Left lobe of liver (tissue), 2 donors: ENCODE measurements at regions not wholly inside any gene's neighbourhood (a gene's known extent, or its start where the extent isn't known, plus 50 kb on each side); places are given as distances from the start of the nearest gene placed in this dataset.
"Not testable (repeated sequence)": the region's sequence is repeated elsewhere in the genome, so short reads cannot be mapped to it uniquely, and the experiment has no call there.

Source experiments
- ATAC-seq: fragments of 200-7000 bp; cut with Tn5 transposase; one replicate; pipeline ENCODE4 v1.9.1; 2020; ENCODE audit warnings: mild to moderate bottlenecking, moderate library complexity
- DNase-seq: peaks from one replicate; pipeline ENCODE4 v3.0.0-alpha.2; 2020; ENCODE audit warnings: low spot score
- donor health status: DM: no; HTN: no; CAD: no; lungs with moderate emphysema.
- donor health status: DM: no; HTN: yes; CAD: no.

- no peak for DNase-seq
- no peak for ATAC-seq
Measured at GRCh38 chr2:176879426-176879995, 333.1 kb upstream of the HNRNPA3 start.

- ATAC-seq, result not testable (repeated sequence)
Measured at GRCh38 chr2:176882045-176882444, 330.5 kb upstream of the HNRNPA3 start.

GRCh38 chr2:176885001-176885643 lies 327.5 kb upstream of the HNRNPA3 start:
- DNase-seq (no peak), ATAC-seq (no peak)

More at GRCh38 chr2:176882045-176882444, 330.5 kb upstream of the HNRNPA3 start:
- DNase-seq, result not testable (repeated sequence)

- ATAC-seq (no peak), DNase-seq (no peak)
Measured at GRCh38 chr2:176885661-176886060, 326.9 kb upstream of the HNRNPA3 start.

- ATAC-seq, result no peak
- DNase-seq, result no peak
Measured at GRCh38 chr2:176891105-176891504, 321.5 kb upstream of the HNRNPA3 start.

GRCh38 chr2:176891857-176892256 lies 320.7 kb upstream of the HNRNPA3 start:
- no peak for DNase-seq
- no peak for ATAC-seq

- ATAC-seq (no peak), DNase-seq (no peak)
Measured at GRCh38 chr2:176892676-176893226, 319.8 kb upstream of the HNRNPA3 start.

- DNase-seq (no peak), ATAC-seq (no peak)
Measured at GRCh38 chr2:176895158-176895557, 317.4 kb upstream of the HNRNPA3 start.

GRCh38 chr2:176902454-176902853 lies 310.1 kb upstream of the HNRNPA3 start:
- DNase-seq (no peak), ATAC-seq (no peak)

- not testable (repeated sequence) for ATAC-seq, DNase-seq
Measured at GRCh38 chr2:176904053-176904452, 308.5 kb upstream of the HNRNPA3 start.

- DNase-seq, result no peak
- no peak for ATAC-seq
Measured at GRCh38 chr2:176907341-176907740, 305.3 kb upstream of the HNRNPA3 start.

GRCh38 chr2:176910828-176911227 lies 301.8 kb upstream of the HNRNPA3 start:
- no peak for DNase-seq
- ATAC-seq, result no peak

GRCh38 chr2:176913955-176914354 lies 298.6 kb upstream of the HNRNPA3 start:
- ATAC-seq (no peak), DNase-seq (no peak)

- ATAC-seq (no peak), DNase-seq (no peak)
Measured at GRCh38 chr2:176914371-176914770, 298.2 kb upstream of the HNRNPA3 start.

- ATAC-seq, DNase-seq: not testable (repeated sequence)
Measured at GRCh38 chr2:176922545-176922944, 290.0 kb upstream of the HNRNPA3 start.

GRCh38 chr2:176923205-176923604 lies 289.4 kb upstream of the HNRNPA3 start:
- DNase-seq, result no peak
- no peak for ATAC-seq

GRCh38 chr2:176924909-176925534 lies 287.6 kb upstream of the HNRNPA3 start:
- ATAC-seq, result no peak
- DNase-seq, result no peak

GRCh38 chr2:176926453-176926852 lies 286.1 kb upstream of the HNRNPA3 start:
- no peak for DNase-seq
- no peak for ATAC-seq

GRCh38 chr2:176929387-176929786 lies 283.2 kb upstream of the HNRNPA3 start:
- not testable (repeated sequence) for ATAC-seq, DNase-seq

- DNase-seq (no peak), ATAC-seq (no peak)
Measured at GRCh38 chr2:176931588-176932563, 280.7 kb upstream of the HNRNPA3 start.

- ATAC-seq (no peak), DNase-seq (no peak)
Measured at GRCh38 chr2:176934131-176934530, 278.5 kb upstream of the HNRNPA3 start.
